ENCODE measurements at regions not wholly inside any gene's neighbourhood (a gene's known extent, or its start where the extent isn't known, plus 50 kb on each side); places are given as distances from the start of the nearest gene placed in this dataset.

- TF ChIP-seq CTCF (IDR thresholded peaks at IDR 0.05; ENCODE audit: insufficient read depth, low read length, poor library complexity, severe bottlenecking) (no peak), EZH2phosphoT487 (conservative IDR thresholded peaks at IDR 0.05; ENCODE audit: low read length) (no peak)
These were observed 65.8 kb upstream of the CELF4 start for GRCh38 chr18:37631422-37631821.

All from SU-DHL-6 (cell line).